ENCODE measurements at regions not wholly inside any gene's neighbourhood (a gene's known extent, or its start where the extent isn't known, plus 50 kb on each side); places are given as distances from the start of the nearest gene placed in this dataset.

DNA sequence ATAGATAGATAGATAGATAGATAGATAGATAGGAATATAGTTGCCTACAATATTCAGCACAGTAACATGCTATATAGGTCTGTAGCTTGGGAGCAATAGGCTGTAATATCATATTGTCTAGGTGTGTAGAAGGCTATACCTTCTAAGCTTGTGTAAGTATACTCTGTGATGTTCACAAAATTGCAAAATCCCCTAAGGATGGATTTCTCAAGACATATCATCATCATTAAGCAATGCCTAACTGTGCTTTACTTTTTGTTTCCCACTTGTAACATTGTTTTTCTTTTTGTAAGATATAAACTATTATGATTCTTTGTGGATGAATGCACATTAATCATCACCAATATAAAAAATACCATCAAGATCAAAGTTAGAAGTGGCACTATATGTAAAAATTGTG, 1905.6 kb downstream of the NCAM2 start:
- TF ChIP-seq POLR2AphosphoS5 (IDR thresholded peaks at IDR 0.05; ENCODE audit: low read depth, low read length) (no peak), RAD21 (IDR thresholded peaks at IDR 0.05; ENCODE audit: low read depth) (no peak), JUND (IDR thresholded peaks at IDR 0.05) (no peak), SP1 (IDR thresholded peaks at IDR 0.05; ENCODE audit: low read depth) (no peak), ELF1 (IDR thresholded peaks at IDR 0.05; ENCODE audit: borderline replicate concordance, low read depth) (no peak), EZH2 (IDR thresholded peaks at IDR 0.05) (no peak), YY1 (IDR thresholded peaks at IDR 0.05; ENCODE audit: extremely low read depth, insufficient replicate concordance, low read depth, low read length) (no peak), SIN3A (IDR thresholded peaks at IDR 0.05; ENCODE audit: low read depth) (no peak), SRF (IDR thresholded peaks at IDR 0.05; ENCODE audit: low read depth) (no peak)
- TF ChIP-seq, protein P1, sequence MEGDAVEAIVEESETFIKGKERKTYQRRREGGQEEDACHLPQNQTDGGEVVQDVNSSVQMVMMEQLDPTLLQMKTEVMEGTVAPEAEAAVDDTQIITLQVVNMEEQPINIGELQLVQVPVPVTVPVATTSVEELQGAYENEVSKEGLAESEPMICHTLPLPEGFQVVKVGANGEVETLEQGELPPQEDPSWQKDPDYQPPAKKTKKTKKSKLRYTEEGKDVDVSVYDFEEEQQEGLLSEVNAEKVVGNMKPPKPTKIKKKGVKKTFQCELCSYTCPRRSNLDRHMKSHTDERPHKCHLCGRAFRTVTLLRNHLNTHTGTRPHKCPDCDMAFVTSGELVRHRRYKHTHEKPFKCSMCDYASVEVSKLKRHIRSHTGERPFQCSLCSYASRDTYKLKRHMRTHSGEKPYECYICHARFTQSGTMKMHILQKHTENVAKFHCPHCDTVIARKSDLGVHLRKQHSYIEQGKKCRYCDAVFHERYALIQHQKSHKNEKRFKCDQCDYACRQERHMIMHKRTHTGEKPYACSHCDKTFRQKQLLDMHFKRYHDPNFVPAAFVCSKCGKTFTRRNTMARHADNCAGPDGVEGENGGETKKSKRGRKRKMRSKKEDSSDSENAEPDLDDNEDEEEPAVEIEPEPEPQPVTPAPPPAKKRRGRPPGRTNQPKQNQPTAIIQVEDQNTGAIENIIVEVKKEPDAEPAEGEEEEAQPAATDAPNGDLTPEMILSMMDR (IDR thresholded peaks at IDR 0.05 in 2 of 3, conservative IDR thresholded peaks at IDR 0.05 in 1 of 3; ENCODE audit: borderline replicate concordance in 1 of 3, insufficient read depth in 1 of 3, low read depth in 2 of 3, low read length in 2 of 3), result no peak
- TF ChIP-seq, protein P2, sequence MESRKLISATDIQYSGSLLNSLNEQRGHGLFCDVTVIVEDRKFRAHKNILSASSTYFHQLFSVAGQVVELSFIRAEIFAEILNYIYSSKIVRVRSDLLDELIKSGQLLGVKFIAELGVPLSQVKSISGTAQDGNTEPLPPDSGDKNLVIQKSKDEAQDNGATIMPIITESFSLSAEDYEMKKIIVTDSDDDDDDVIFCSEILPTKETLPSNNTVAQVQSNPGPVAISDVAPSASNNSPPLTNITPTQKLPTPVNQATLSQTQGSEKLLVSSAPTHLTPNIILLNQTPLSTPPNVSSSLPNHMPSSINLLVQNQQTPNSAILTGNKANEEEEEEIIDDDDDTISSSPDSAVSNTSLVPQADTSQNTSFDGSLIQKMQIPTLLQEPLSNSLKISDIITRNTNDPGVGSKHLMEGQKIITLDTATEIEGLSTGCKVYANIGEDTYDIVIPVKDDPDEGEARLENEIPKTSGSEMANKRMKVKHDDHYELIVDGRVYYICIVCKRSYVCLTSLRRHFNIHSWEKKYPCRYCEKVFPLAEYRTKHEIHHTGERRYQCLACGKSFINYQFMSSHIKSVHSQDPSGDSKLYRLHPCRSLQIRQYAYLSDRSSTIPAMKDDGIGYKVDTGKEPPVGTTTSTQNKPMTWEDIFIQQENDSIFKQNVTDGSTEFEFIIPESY (IDR thresholded peaks at IDR 0.05; ENCODE audit: extremely low read depth, insufficient replicate concordance, low read length), result no peak

All from HCT116 (cell line).